Kidney capillary endothelial cell (primary cell): ENCODE measurements at regions not wholly inside any gene's neighbourhood (a gene's known extent, or its start where the extent isn't known, plus 50 kb on each side); places are given as distances from the start of the nearest gene placed in this dataset.

ENCODE experiments used
- DNase-seq: peaks from one replicate; pipeline ENCODE4 v3.0.0-alpha.2; 2018; ENCODE audit warnings: low spot score

DNA sequence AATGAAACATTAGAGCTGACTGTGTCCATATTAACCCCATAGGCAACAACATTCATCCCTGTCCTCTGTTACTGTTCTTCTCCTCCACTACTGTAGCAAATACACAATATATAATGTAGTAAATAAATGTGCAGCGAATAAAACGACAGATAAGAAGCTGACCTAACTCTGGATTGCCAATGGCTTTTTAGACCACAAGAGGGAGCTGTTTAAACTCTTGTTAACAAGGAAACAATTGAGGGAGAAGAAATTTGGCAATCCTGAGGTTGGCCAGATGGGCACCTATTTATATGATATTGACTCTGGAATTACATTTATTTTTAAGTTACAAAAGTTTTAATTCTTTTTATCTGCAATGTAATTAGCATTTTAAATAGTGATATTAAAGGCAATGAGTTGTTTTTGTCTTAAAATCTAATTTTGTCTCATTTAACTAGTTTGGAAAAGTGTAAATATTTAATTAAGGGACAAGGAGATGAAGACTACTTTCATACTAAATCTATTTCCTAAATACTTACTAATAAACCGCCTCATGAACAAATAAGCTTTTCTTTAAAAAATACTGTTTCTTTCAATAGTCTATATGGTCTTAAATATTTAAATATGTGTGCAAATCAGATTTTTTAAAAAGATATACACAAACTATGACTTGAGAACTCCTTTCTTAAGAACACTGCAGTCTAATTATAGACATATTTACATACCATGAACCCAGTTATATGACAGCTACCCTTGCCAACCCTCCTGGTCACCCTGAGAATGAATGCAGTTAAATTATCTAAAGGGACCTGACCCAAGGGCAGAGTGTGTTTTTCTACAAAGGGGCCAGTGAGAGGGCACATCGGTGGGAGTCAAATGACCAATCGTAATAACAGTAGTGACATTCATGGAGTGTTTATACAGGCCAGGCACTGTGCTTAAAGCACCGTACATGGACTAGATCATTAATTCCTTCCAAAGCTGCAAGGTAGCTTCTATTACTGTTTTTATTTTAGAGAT is 52.9 kb upstream of the HPF1 start:
- peak; percentile 69 for DNase-seq

DNA sequence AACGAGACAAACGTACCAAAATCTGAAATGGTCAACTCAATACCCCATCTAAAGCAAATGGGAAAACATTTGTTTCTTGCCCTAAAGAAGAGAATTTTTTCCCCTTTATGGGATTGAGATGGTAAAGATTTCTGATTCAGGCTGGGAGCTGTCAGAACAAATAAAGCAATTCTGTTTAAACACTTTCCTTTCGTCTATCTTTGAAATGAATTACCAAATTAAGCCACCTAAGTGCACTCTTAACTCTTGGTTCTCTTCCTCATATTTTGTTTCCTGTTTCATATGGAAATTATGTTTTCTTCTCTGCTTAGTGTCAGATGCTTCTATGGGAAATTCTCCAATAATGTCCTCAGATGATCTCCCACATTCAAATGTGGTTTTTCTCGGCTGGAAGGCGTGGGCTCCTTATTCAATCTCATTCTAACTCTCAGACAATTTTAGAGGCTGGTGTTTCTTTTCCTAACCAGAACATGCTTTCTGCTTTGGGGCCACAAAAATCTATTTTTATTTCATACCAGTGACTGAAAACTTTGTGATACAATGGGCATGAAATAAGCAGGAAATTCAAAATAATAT is 50.3 kb upstream of the HPF1 start:
- no peak for DNase-seq
